Keratinocyte (primary cell): ENCODE measurements at regions not wholly inside any gene's neighbourhood (a gene's known extent, or its start where the extent isn't known, plus 50 kb on each side); places are given as distances from the start of the nearest gene placed in this dataset.

Experiments
- DNase-seq: peaks from one replicate; pipeline ENCODE4 v3.0.0-alpha.2; 2011; ENCODE audit warnings: low read depth, missing footprints, low spot score
- FAIRE-seq: peaks from 2 replicates; lab custom pipeline; 2011; peaks lifted over from hg19 to GRCh38; lab: Jason Lieb, UNC
- H2AFZ ChIP-seq: 2 replicates; pipeline ENCODE4 v1.6.0; 2012; ENCODE audit warnings: low read length, control low read depth, inconsistent platforms; ENCODE audit not compliant: control insufficient read depth
- H3K27ac ChIP-seq: 2 replicates; pipeline ENCODE4 v1.5.1; 2011; ENCODE audit warnings: low read length; ENCODE audit not compliant: control insufficient read depth, insufficient read depth
- H3K27me3 ChIP-seq: 3 replicates; pipeline ENCODE4 v1.6.0; 2011; ENCODE audit warnings: low read length; ENCODE audit not compliant: control insufficient read depth, insufficient read depth; ENCODE audit errors: extremely low read depth
- H3K36me3 ChIP-seq, 2 experiments: 2 replicates in 1 of 2; 3 replicates in 1 of 2; pipeline ENCODE4 v1.5.1; 2011; ENCODE audit warnings: low read length in 2 of 2, mild to moderate bottlenecking in 1 of 2; ENCODE audit not compliant: control insufficient read depth in 2 of 2, insufficient read depth in 2 of 2; ENCODE audit errors: extremely low read depth in 1 of 2
- H3K4me1 ChIP-seq: 3 replicates; pipeline ENCODE4 v1.5.1; 2011; ENCODE audit warnings: low read length; ENCODE audit not compliant: control insufficient read depth, insufficient read depth; ENCODE audit errors: extremely low read depth
- H3K4me2 ChIP-seq: 3 replicates; pipeline ENCODE4 v1.6.0; 2011; ENCODE audit warnings: low read depth, low read length; ENCODE audit not compliant: control insufficient read depth, insufficient read depth; ENCODE audit errors: extremely low read depth
- H3K4me3 ChIP-seq, 3 experiments: fragments of 200-600 bp in 1 of 3; sonication (generic) in 1 of 3; 2 replicates in 2 of 3; 3 replicates in 1 of 3; pipeline ENCODE4 v1.5.1; 2011 to 2016; ENCODE audit warnings: low read length in 3 of 3, mild to moderate bottlenecking in 3 of 3, control low read depth in 2 of 3, inconsistent platforms in 1 of 3, low read depth in 1 of 3, mixed read lengths in 1 of 3, mixed run types in 1 of 3, moderate library complexity in 1 of 3; ENCODE audit not compliant: control insufficient read depth in 2 of 3, insufficient read depth in 2 of 3; ENCODE audit errors: extremely low read depth in 1 of 3
- H3K79me2 ChIP-seq: 2 replicates; pipeline ENCODE4 v1.6.0; 2012; ENCODE audit warnings: low read length; ENCODE audit not compliant: control insufficient read depth, insufficient read depth
- H3K9ac ChIP-seq: 3 replicates; pipeline ENCODE4 v1.6.0; 2011; ENCODE audit warnings: low read length; ENCODE audit not compliant: control insufficient read depth, insufficient read depth; ENCODE audit errors: extremely low read depth
- H3K9me1 ChIP-seq: 3 replicates; pipeline ENCODE4 v1.6.0; 2011; ENCODE audit warnings: low read length; ENCODE audit not compliant: control insufficient read depth, insufficient read depth; ENCODE audit errors: extremely low read depth
- H3K9me3 ChIP-seq: 2 replicates; pipeline ENCODE4 v1.5.1; 2012; ENCODE audit warnings: low read depth, low read length; ENCODE audit not compliant: control insufficient read depth
- H4K20me1 ChIP-seq: 3 replicates; pipeline ENCODE4 v1.6.0; 2011; ENCODE audit warnings: low read length; ENCODE audit not compliant: control insufficient read depth, insufficient read depth; ENCODE audit errors: extremely low read depth
- CTCF ChIP-seq, 3 experiments: IDR thresholded peaks in 1 of 3; conservative IDR thresholded peaks in 1 of 3; optimal IDR thresholded peaks in 1 of 3; 2 replicates in 2 of 3; 3 replicates in 1 of 3; pipeline versions ENCODE3 to v1.5.1; 2011; ENCODE audit warnings: low read length in 3 of 3, mild to moderate bottlenecking in 3 of 3, moderate library complexity in 2 of 3, control low read depth in 1 of 3, inconsistent platforms in 1 of 3; ENCODE audit not compliant: insufficient read depth in 2 of 3; ENCODE audit errors: extremely low read depth in 1 of 3
- EZH2 ChIP-seq: IDR thresholded peaks from one replicate; pipeline ENCODE4 v1.6.1; 2012; ENCODE audit warnings: inconsistent platforms, mild to moderate bottlenecking, low read length, moderate library complexity
- dilution Hi-C: fragments of 300-500 bp; cut with MboI; formaldehyde crosslinking; loops from one replicate; pipeline ENCODE4 v1.7.0; 2020; ENCODE audit warnings: low sequenced_read_pairs; ENCODE audit not compliant: extremely low pct_ligation_motif_present

GRCh38 chr4:24108567-24108966, 218.7 kb upstream of the PPARGC1A start:
- dilution Hi-C loops = no loop called here
- no peaks in the 10 kb centered on the region for H3K9me1 ChIP-seq
- no peak for FAIRE-seq

GRCh38 chr4:24105327-24106038, 215.6 kb upstream of the PPARGC1A start:
- peak; percentile 95 for FAIRE-seq
- Histone ChIP-seq H4K20me1 (no peaks in the 10 kb centered on the region), H3K27ac (no peak overlapping the region), H2AFZ (no peak overlapping the region), H3K4me1 (peaks cover 8% of the 10 kb centered on the region), H3K4me3 (no peak overlapping the region), H3K36me3 (no peaks in the 10 kb centered on the region), H3K27me3 (no peaks in the 10 kb centered on the region), H3K9me3 (no peaks in the 10 kb centered on the region), H3K9ac (no peak overlapping the region), H3K4me2 (peak overlapping the region; percentile 29), H3K9me1 (no peaks in the 10 kb centered on the region), H3K79me2 (no peaks in the 10 kb centered on the region)
- TF ChIP-seq CTCF (optimal IDR thresholded peaks at IDR 0.05 in 1 of 3, IDR thresholded peaks at IDR 0.05 in 1 of 3, conservative IDR thresholded peaks at IDR 0.05 in 1 of 3; ENCODE audit: extremely low read depth in 1 of 3, insufficient read depth in 2 of 3, low read length in 3 of 3) (no peak), EZH2 (no peak)
- no peak for DNase-seq
- dilution Hi-C loops = no loop called here

More at GRCh38 chr4:24108567-24108966, 218.7 kb upstream of the PPARGC1A start:
- H3K36me3 ChIP-seq = no peaks in the 10 kb centered on the region
- no peaks in the 10 kb centered on the region for H3K79me2 ChIP-seq
- H3K9me3 ChIP-seq = no peaks in the 10 kb centered on the region
- no peaks in the 10 kb centered on the region for H3K27me3 ChIP-seq
- H2AFZ ChIP-seq = no peak overlapping the region
- H3K27ac ChIP-seq = no peak overlapping the region
- no peak overlapping the region for H3K4me3 ChIP-seq
- H4K20me1 ChIP-seq = no peaks in the 10 kb centered on the region
- H3K9ac ChIP-seq = no peak overlapping the region
- no peak overlapping the region for H3K4me2 ChIP-seq
- peaks cover 8% of the 10 kb centered on the region for H3K4me1 ChIP-seq
- no peak for TF ChIP-seq CTCF (optimal IDR thresholded peaks at IDR 0.05 in 1 of 3, IDR thresholded peaks at IDR 0.05 in 1 of 3, conservative IDR thresholded peaks at IDR 0.05 in 1 of 3; ENCODE audit: extremely low read depth in 1 of 3, insufficient read depth in 2 of 3, low read length in 3 of 3)
- TF ChIP-seq EZH2 = no peak
- no peak for DNase-seq
